Trophoblast cell (in vitro differentiated cells and primary cell): ENCODE measurements at regions not wholly inside any gene's neighbourhood (a gene's known extent, or its start where the extent isn't known, plus 50 kb on each side); places are given as distances from the start of the nearest gene placed in this dataset.

ENCODE experiments used
- DNase-seq, 2 donors: peaks; one replicate each; pipeline ENCODE4 v3.0.0-alpha.2; 2016
- H2AFZ ChIP-seq: 2 replicates; pipeline ENCODE4 v1.6.1; 2013; ENCODE audit warnings: low read length, moderate library complexity, mild to moderate bottlenecking; ENCODE audit not compliant: insufficient read depth, poor library complexity
- H2AK5ac ChIP-seq: 2 replicates; pipeline ENCODE4 v1.6.1; 2013; ENCODE audit warnings: mild to moderate bottlenecking, low read length
- H2BK120ac ChIP-seq: 2 replicates; pipeline ENCODE4 v1.6.1; 2013; ENCODE audit warnings: low read length, mild to moderate bottlenecking, moderate library complexity; ENCODE audit not compliant: insufficient read depth, poor library complexity
- H2BK12ac ChIP-seq: 2 replicates; pipeline ENCODE4 v1.6.1; 2013; ENCODE audit warnings: mild to moderate bottlenecking, low read length, moderate library complexity
- H2BK5ac ChIP-seq: 2 replicates; pipeline ENCODE4 v1.6.1; 2013; ENCODE audit warnings: low read length, low read depth, moderate library complexity, mild to moderate bottlenecking; ENCODE audit not compliant: poor library complexity
- H3K14ac ChIP-seq: 2 replicates; pipeline ENCODE4 v1.6.1; 2013; ENCODE audit warnings: mild to moderate bottlenecking, low read length
- H3K18ac ChIP-seq: 2 replicates; pipeline ENCODE4 v1.6.1; 2013; ENCODE audit warnings: mild to moderate bottlenecking, low read length
- H3K23ac ChIP-seq: 2 replicates; pipeline ENCODE4 v1.6.1; 2013; ENCODE audit warnings: low read length
- H3K27ac ChIP-seq: 2 replicates; pipeline ENCODE4 v1.5.1; 2013; ENCODE audit warnings: low read depth, mild to moderate bottlenecking, inconsistent platforms, low read length, moderate library complexity
- H3K27me3 ChIP-seq: 2 replicates; pipeline ENCODE4 v1.6.1; 2013; ENCODE audit warnings: inconsistent platforms, mild to moderate bottlenecking, low read length, moderate library complexity; ENCODE audit not compliant: insufficient read depth
- H3K36me3 ChIP-seq, 2 experiments: 1 replicate in 1 of 2; 2 replicates in 1 of 2; pipeline ENCODE4 v1.6.1; 2013; ENCODE audit warnings: low read length in 2 of 2, mild to moderate bottlenecking in 2 of 2, moderate library complexity in 1 of 2; ENCODE audit not compliant: insufficient read depth in 2 of 2, control insufficient read depth in 1 of 2
- H3K4ac ChIP-seq: 2 replicates; pipeline ENCODE4 v1.6.1; 2013; ENCODE audit warnings: low read depth, mild to moderate bottlenecking, low read length, moderate library complexity
- H3K4me1 ChIP-seq, 2 experiments: 1 replicate in 1 of 2; 2 replicates in 1 of 2; pipeline ENCODE4 v1.6.1; 2013; ENCODE audit warnings: low read length in 2 of 2, mild to moderate bottlenecking in 2 of 2, moderate library complexity in 1 of 2; ENCODE audit not compliant: insufficient read depth in 2 of 2, control insufficient read depth in 1 of 2
- H3K4me2 ChIP-seq: 2 replicates; pipeline ENCODE4 v1.6.1; 2013; ENCODE audit warnings: inconsistent platforms, mild to moderate bottlenecking, low read length, moderate library complexity
- H3K4me3 ChIP-seq: 2 replicates; pipeline ENCODE4 v1.5.1; 2013; ENCODE audit warnings: mild to moderate bottlenecking, low read depth, low read length, inconsistent platforms
- H3K79me1 ChIP-seq: one replicate; pipeline ENCODE4 v1.6.1; 2013; ENCODE audit warnings: low read length
- H3K79me2 ChIP-seq: 2 replicates; pipeline ENCODE4 v1.6.1; 2013; ENCODE audit warnings: low read length, mild to moderate bottlenecking; ENCODE audit not compliant: control insufficient read depth, insufficient read depth, poor library complexity
- H3K9ac ChIP-seq: 2 replicates; pipeline ENCODE4 v1.6.1; 2013; ENCODE audit warnings: mild to moderate bottlenecking, low read length
- H3K9me3 ChIP-seq: 2 replicates; pipeline ENCODE4 v1.6.1; 2013; ENCODE audit warnings: low read depth, mild to moderate bottlenecking, control low read depth, inconsistent platforms, low read length; ENCODE audit not compliant: insufficient read depth
- H4K12ac ChIP-seq: 2 replicates; pipeline ENCODE4 v1.6.1; 2013; ENCODE audit warnings: low read depth, mild to moderate bottlenecking, low read length, moderate library complexity
- H4K8ac ChIP-seq: 2 replicates; pipeline ENCODE4 v1.6.1; 2013; ENCODE audit warnings: low read depth, mild to moderate bottlenecking, low read length, moderate library complexity
- H4K91ac ChIP-seq: one replicate; pipeline ENCODE4 v1.6.1; 2013; ENCODE audit warnings: low read depth, mild to moderate bottlenecking, low read length, moderate library complexity
- WGBS: extraction: QIAGEN DNeasy Blood & Tissue Kit; methylation state at CpG from one replicate; pipeline ENCODE4 v1.1.7; 2013; ENCODE audit warnings: missing lambda C conversion rate; ENCODE audit not compliant: insufficient read length, insufficient coverage; ENCODE audit errors: extremely low coverage; 5-methylcytosine and 5-hydroxymethylcytosine counted together

- Histone ChIP-seq H3K79me1 (no peaks in the 10 kb centered on the region), H4K91ac (no peak overlapping the region), H3K36me3 (no peaks in the 10 kb centered on the region), H3K4me3 (no peak overlapping the region), H2AK5ac (no peak overlapping the region), H3K4me1 (no peaks in the 10 kb centered on the region), H3K4ac (no peak overlapping the region), H3K9ac (no peak overlapping the region), H2BK12ac (no peak overlapping the region), H3K18ac (no peak overlapping the region), H4K8ac (no peak overlapping the region), H2AFZ (no peak overlapping the region), H3K4me2 (no peak overlapping the region), H3K9me3 (peaks cover 5% of the 10 kb centered on the region), H4K12ac (no peak overlapping the region), H3K79me2 (no peaks in the 10 kb centered on the region), H3K27me3 (no peaks in the 10 kb centered on the region), H3K14ac (no peak overlapping the region), H2BK120ac (no peak overlapping the region), H3K23ac (no peak overlapping the region), H2BK5ac (no peak overlapping the region), H3K27ac (no peak overlapping the region)
- no peak for DNase-seq
- no CpG with 5 or more reads among the region's 5 CpGs for WGBS
Measured at GRCh38 chr16:16774389-16774788, 395.4 kb downstream of the NPIPA7 start.

DNA sequence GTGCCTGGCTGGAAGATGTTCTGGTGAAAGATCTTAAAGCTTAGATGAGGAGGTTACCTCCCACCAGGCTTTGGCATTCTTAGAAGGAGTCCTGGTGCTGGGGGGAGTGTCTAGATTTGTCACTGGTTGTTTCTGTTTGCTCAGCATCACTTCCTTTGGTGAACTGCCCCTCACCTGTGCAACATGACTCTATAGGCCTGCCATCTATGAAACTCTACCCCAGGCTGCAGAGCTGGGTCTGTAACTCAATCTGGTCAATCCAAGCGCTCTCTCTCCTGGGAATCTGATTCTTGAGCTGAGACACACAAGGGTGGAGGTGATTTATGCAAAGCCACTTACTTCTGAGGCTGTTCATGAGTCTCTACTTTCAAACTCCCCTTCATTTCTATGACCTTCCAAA, 399.4 kb downstream of the NPIPA7 start:
- Histone ChIP-seq H3K79me2 (no peaks in the 10 kb centered on the region), H3K9ac (no peak overlapping the region), H3K36me3 (no peaks in the 10 kb centered on the region), H3K4me2 (no peak overlapping the region), H3K4me1 (no peaks in the 10 kb centered on the region), H3K79me1 (no peaks in the 10 kb centered on the region), H4K91ac (no peak overlapping the region), H3K4me3 (no peak overlapping the region), H2BK5ac (no peak overlapping the region), H3K27ac (no peak overlapping the region), H3K14ac (no peak overlapping the region), H3K27me3 (no peaks in the 10 kb centered on the region), H2AK5ac (no peak overlapping the region), H4K8ac (no peak overlapping the region), H2BK120ac (no peak overlapping the region), H2BK12ac (no peak overlapping the region), H3K4ac (no peak overlapping the region), H3K18ac (no peak overlapping the region), H2AFZ (no peak overlapping the region), H4K12ac (no peak overlapping the region), H3K23ac (no peak overlapping the region), H3K9me3 (peaks cover 5% of the 10 kb centered on the region)
- no CpG with 5 or more reads among the region's 1 CpG for WGBS
- DNase-seq = no peak

- Histone ChIP-seq H2BK5ac (no peak overlapping the region), H4K91ac (no peak overlapping the region), H3K9ac (no peak overlapping the region), H3K4me3 (no peak overlapping the region), H3K36me3 (no peaks in the 10 kb centered on the region), H2AK5ac (no peak overlapping the region), H4K8ac (no peak overlapping the region), H3K9me3 (no peaks in the 10 kb centered on the region), H3K4me1 (no peaks in the 10 kb centered on the region), H3K23ac (no peak overlapping the region), H2BK120ac (no peak overlapping the region), H3K14ac (no peak overlapping the region), H3K27ac (no peak overlapping the region), H4K12ac (no peak overlapping the region), H2BK12ac (no peak overlapping the region), H3K27me3 (no peaks in the 10 kb centered on the region), H3K4me2 (no peak overlapping the region), H3K79me2 (no peaks in the 10 kb centered on the region), H3K79me1 (no peaks in the 10 kb centered on the region), H3K18ac (no peak overlapping the region), H2AFZ (no peak overlapping the region), H3K4ac (no peak overlapping the region)
- no CpG with 5 or more reads among the region's 4 CpGs for WGBS
- no peak for DNase-seq
Measured at GRCh38 chr16:16780588-16780987, 401.6 kb downstream of the NPIPA7 start.

GRCh38 chr16:16782153-16782552, 403.2 kb downstream of the NPIPA7 start:
- Histone ChIP-seq H3K79me2 (no peaks in the 10 kb centered on the region), H3K18ac (no peak overlapping the region), H2AFZ (no peak overlapping the region), H4K8ac (no peak overlapping the region), H3K4me1 (no peaks in the 10 kb centered on the region), H3K14ac (no peak overlapping the region), H3K36me3 (no peaks in the 10 kb centered on the region), H3K27ac (no peak overlapping the region), H3K79me1 (no peaks in the 10 kb centered on the region), H2BK5ac (no peak overlapping the region), H4K12ac (no peak overlapping the region), H3K4me3 (no peak overlapping the region), H3K23ac (no peak overlapping the region), H3K27me3 (no peaks in the 10 kb centered on the region), H3K4ac (no peak overlapping the region), H2AK5ac (no peak overlapping the region), H3K9ac (no peak overlapping the region), H2BK120ac (no peak overlapping the region), H2BK12ac (no peak overlapping the region), H3K4me2 (no peak overlapping the region), H3K9me3 (no peaks in the 10 kb centered on the region), H4K91ac (no peak overlapping the region)
- whole genome bisulfite sequencing = no CpG with 5 or more reads among the region's 4 CpGs
- DNase-seq = no peak
